ENCODE measurements at regions not wholly inside any gene's neighbourhood (a gene's known extent, or its start where the extent isn't known, plus 50 kb on each side); places are given as distances from the start of the nearest gene placed in this dataset.

DNA sequence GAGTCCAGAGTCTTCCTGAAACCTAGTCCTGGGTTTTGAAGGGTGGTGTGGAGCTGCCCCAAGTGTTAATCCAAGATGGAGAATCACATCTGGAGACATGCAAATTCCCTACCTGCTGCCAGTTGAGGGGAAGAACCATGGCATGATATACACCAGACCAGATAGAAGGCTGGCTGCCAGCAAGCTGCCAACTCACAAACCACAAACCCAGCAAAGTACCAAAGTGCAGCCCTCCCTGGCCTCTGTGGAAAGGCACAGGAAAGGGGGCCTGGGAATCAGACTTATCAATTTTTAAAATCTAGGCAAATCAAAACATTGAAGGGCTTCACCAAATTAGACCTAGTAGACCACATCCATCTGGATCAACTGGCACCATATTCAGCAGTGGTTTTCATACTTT is 157.0 kb downstream of the TMEM26 start:
- no peak for DNase-seq (ENCODE audit: low read depth)
- H3K4me3 ChIP-seq (ENCODE audit: low read depth, low read length) = no peak overlapping the region
- TF ChIP-seq, protein P1, sequence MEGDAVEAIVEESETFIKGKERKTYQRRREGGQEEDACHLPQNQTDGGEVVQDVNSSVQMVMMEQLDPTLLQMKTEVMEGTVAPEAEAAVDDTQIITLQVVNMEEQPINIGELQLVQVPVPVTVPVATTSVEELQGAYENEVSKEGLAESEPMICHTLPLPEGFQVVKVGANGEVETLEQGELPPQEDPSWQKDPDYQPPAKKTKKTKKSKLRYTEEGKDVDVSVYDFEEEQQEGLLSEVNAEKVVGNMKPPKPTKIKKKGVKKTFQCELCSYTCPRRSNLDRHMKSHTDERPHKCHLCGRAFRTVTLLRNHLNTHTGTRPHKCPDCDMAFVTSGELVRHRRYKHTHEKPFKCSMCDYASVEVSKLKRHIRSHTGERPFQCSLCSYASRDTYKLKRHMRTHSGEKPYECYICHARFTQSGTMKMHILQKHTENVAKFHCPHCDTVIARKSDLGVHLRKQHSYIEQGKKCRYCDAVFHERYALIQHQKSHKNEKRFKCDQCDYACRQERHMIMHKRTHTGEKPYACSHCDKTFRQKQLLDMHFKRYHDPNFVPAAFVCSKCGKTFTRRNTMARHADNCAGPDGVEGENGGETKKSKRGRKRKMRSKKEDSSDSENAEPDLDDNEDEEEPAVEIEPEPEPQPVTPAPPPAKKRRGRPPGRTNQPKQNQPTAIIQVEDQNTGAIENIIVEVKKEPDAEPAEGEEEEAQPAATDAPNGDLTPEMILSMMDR (IDR thresholded peaks at IDR 0.05; ENCODE audit: insufficient read depth, low read depth, low read length, missing control alignments) = no peak

DNA sequence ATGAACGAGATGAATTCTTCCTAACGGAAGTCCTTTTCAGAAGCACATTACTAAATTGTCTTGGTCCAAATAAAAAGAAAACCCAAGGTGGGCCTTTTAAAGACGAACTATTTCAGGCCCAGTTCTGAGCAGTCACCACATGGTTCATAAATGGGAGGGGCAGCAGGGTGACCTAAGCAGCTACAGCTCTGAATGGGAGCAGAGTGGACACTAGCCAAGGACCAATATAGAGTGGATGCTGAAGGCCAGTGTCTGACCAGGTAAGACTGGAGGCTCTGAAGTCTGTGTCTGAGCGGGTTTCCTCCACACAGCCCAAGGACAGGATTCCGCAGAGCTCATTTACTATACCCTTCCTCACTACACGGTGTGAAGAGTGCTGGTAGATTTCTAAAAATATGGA is 159.1 kb downstream of the TMEM26 start:
- no peak for DNase-seq (ENCODE audit: low read depth)
- TF ChIP-seq, protein P1 (IDR thresholded peaks at IDR 0.05; ENCODE audit: insufficient read depth, low read depth, low read length, missing control alignments) = no peak
- no peak overlapping the region for H3K4me3 ChIP-seq (ENCODE audit: low read depth, low read length)

DNA sequence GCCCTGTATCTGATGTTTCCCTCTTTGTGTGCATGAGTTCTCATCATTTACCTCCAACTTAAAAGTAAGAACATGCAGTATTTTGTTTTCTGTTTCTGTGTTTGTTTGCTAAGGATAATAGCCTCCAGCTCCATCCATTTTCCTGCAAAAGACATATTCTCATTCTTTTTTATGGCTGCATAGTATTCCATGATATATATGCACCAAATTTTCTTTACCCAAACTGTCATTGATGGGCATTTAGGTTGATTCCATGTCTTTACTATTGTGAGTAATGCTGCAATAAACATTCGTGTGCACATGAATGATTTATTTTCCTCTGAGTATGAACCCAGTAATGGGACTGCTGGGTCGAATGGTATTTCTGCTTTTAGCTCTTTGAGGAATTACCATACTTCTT is 163.4 kb downstream of the TMEM26 start:
- H3K4me3 ChIP-seq (ENCODE audit: low read depth, low read length) = no peak overlapping the region
- DNase-seq (ENCODE audit: low read depth) = no peak
- TF ChIP-seq, protein P1 (IDR thresholded peaks at IDR 0.05; ENCODE audit: insufficient read depth, low read depth, low read length, missing control alignments) = no peak

DNA sequence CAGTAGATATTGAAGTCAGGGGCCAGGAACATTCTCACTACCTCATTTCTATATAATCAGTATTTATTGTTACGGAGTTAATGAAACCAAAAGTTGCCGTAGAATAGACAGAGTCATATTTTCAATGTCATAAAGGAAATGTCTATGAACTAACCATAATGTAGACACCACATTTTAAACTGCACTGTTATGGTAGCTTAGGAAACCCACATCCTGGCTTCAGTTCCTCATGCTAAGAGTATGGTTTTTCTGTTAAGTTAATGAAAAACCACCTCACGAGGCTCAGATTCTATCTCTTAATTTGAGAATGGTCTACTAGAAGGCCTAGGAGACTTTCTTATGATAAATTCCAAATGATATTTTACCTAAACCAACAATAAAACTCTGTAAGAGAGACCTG is 166.5 kb downstream of the TMEM26 start:
- DNase-seq (ENCODE audit: low read depth) = peak; percentile 80
- H3K4me3 ChIP-seq (ENCODE audit: low read depth, low read length) = no peak overlapping the region
- TF ChIP-seq, protein P1 (IDR thresholded peaks at IDR 0.05; ENCODE audit: insufficient read depth, low read depth, low read length, missing control alignments) = no peak

DNA sequence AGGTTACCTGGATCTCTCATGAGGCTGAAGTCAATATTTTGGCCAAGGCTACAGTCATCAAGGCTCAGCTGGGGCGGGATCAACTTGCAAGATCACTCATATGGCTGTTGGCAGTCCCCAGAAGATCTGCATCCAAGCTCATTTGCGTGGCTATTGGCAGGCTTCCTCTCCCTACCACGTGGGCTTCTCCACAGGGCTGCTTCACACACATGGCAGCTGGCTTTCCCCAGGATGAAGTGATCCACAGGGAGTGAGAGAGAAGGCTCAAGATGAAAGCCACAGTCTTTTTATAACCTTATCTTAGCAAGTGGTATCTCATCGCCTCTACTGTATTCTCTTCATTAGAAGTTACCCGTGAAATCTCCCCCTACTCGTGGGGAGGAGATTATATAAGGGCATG is 167.4 kb downstream of the TMEM26 start:
- no peak overlapping the region for H3K4me3 ChIP-seq (ENCODE audit: low read depth, low read length)

DNA sequence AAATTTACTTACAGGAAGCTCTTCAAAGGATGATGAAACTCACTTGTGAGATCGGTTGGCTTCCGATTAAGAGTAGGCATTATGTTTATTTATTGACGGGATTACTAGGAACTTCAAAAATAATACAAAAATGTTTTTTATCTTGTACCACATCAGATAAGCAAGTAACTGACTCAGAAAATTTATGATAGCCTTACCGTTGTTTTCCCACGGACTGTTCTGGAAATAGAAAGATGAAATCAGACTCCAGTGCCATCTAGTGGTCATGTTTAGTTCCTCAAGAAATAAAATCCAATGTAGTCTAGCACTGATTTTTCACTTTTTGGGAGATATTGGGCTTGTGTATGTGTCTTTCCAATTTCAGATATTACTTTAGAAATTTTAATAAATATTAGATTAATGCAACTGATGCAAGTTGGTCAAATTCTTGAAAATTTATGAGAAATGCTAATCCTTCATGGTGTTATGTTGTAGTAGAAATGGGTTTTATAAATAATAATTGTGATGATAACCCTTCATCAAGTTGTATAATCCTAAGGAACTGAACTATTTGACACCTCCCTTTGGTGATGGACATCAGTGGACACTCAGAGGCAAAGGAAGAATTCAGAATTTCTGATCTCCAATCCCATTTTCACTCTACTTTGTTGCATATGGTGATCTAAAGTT is 168.8 kb downstream of the TMEM26 start:
- H3K4me3 ChIP-seq (ENCODE audit: low read depth, low read length) = no peak overlapping the region
- peak; percentile 46 for DNase-seq (ENCODE audit: low read depth)
- TF ChIP-seq, protein P1 (IDR thresholded peaks at IDR 0.05; ENCODE audit: insufficient read depth, low read depth, low read length, missing control alignments) = peak; percentile 57

More for the DNA sequence above, 167.4 kb downstream of the TMEM26 start:
- TF ChIP-seq, protein P1 (IDR thresholded peaks at IDR 0.05; ENCODE audit: insufficient read depth, low read depth, low read length, missing control alignments) = no peak
- DNase-seq (ENCODE audit: low read depth) = no peak

Measured in GM12865 (cell line).